Hepatocyte (in vitro differentiated cells): ENCODE measurements at regions not wholly inside any gene's neighbourhood (a gene's known extent, or its start where the extent isn't known, plus 50 kb on each side); places are given as distances from the start of the nearest gene placed in this dataset.

ENCODE experiments used
- DNase-seq: peaks from one replicate; pipeline ENCODE4 v3.0.0-alpha.2; 2016; ENCODE audit warnings: low spot score
- H2AFZ ChIP-seq: fragments of 200-600 bp; sonication (generic); 2 replicates; pipeline ENCODE4 v1.6.0; 2016; ENCODE audit warnings: antibody characterized with exemption, mild to moderate bottlenecking
- H3K27ac ChIP-seq: fragments of 200-600 bp; sonication (generic); 2 replicates; pipeline ENCODE4 v1.5.1; 2016; ENCODE audit warnings: mild to moderate bottlenecking
- H3K27me3 ChIP-seq: fragments of 200-600 bp; sonication (generic); 2 replicates; pipeline ENCODE4 v1.6.1; 2016
- H3K36me3 ChIP-seq: fragments of 200-600 bp; sonication (generic); replicated peaks from 2 replicates; pipeline ENCODE4 v1.5.1; 2016; ENCODE audit warnings: low read depth; ENCODE audit not compliant: insufficient read depth
- H3K4me1 ChIP-seq: fragments of 200-600 bp; sonication (generic); 2 replicates; pipeline ENCODE4 v1.5.1; 2016; ENCODE audit warnings: mild to moderate bottlenecking, moderate library complexity; ENCODE audit not compliant: insufficient read depth
- H3K4me2 ChIP-seq: fragments of 200-600 bp; sonication (generic); 2 replicates; pipeline ENCODE4 v1.6.0; 2016
- H3K4me3 ChIP-seq: fragments of 200-600 bp; sonication (generic); 2 replicates; pipeline ENCODE4 v1.5.1; 2016; ENCODE audit warnings: mild to moderate bottlenecking
- H3K79me2 ChIP-seq: fragments of 200-600 bp; sonication (generic); 2 replicates; pipeline ENCODE4 v1.6.0; 2017; ENCODE audit warnings: mild to moderate bottlenecking
- H3K9me2 ChIP-seq: fragments of 200-600 bp; sonication (generic); replicated peaks from 2 replicates; pipeline ENCODE4 v1.6.0; 2017; ENCODE audit warnings: mild to moderate bottlenecking; ENCODE audit not compliant: insufficient read depth
- H3K9me3 ChIP-seq: fragments of 200-600 bp; sonication (generic); 2 replicates; pipeline ENCODE4 v1.5.1; 2016; ENCODE audit warnings: low read depth, mild to moderate bottlenecking
- H4K20me1 ChIP-seq: fragments of 200-600 bp; sonication (generic); 2 replicates; pipeline ENCODE4 v1.6.0; 2016; ENCODE audit warnings: mild to moderate bottlenecking; ENCODE audit not compliant: insufficient read depth, poor library complexity, severe bottlenecking
- CTCF ChIP-seq: fragments of 200-600 bp; sonication (generic); IDR thresholded peaks from 2 replicates; pipeline ENCODE4 v1.5.1; 2016; ENCODE audit warnings: antibody characterized with exemption, mild to moderate bottlenecking; ENCODE audit not compliant: poor library complexity
- EZH2 ChIP-seq: fragments of 200-600 bp; sonication (generic); IDR thresholded peaks from 2 replicates; pipeline ENCODE4 v1.6.1; 2016; ENCODE audit warnings: antibody characterized with exemption, mild to moderate bottlenecking, borderline replicate concordance
- EZH2phosphoT487 ChIP-seq: fragments of 200-600 bp; sonication (generic); IDR thresholded peaks from one replicate; pipeline ENCODE4 v1.6.1; 2018; ENCODE audit warnings: antibody characterized with exemption, mild to moderate bottlenecking, low read depth, moderate library complexity; ENCODE audit not compliant: unreplicated experiment, severe bottlenecking
- WGBS: methylation state at CpG from one replicate; pipeline ENCODE4 v1.1.6; 2016; ENCODE audit warnings: low lambda C conversion rate; ENCODE audit errors: missing lambda C conversion rate; 5-methylcytosine and 5-hydroxymethylcytosine counted together

GRCh38 chr10:131002031-131002861, 309.3 kb downstream of the TCERG1L start:
- H3K4me3 ChIP-seq: no peak overlapping the region
- no peaks in the 10 kb centered on the region for H3K79me2 ChIP-seq
- peaks cover 6% of the 10 kb centered on the region for H3K27me3 ChIP-seq
- TF ChIP-seq CTCF (no peak), EZH2 (no peak), EZH2phosphoT487 (no peak)
- no peaks in the 10 kb centered on the region for H4K20me1 ChIP-seq
- no peaks in the 10 kb centered on the region for H3K9me3 ChIP-seq
- WGBS: 60% methylated on average over 12 of the region's 12 CpGs
- no peaks in the 10 kb centered on the region for H3K9me2 ChIP-seq
- no peaks in the 10 kb centered on the region for H3K36me3 ChIP-seq
- H2AFZ ChIP-seq: no peak overlapping the region
- DNase-seq: no peak
- no peak overlapping the region for H3K27ac ChIP-seq
- H3K4me2 ChIP-seq: no peak overlapping the region
- no peaks in the 10 kb centered on the region for H3K4me1 ChIP-seq

GRCh38 chr10:131003455-131003854, 308.1 kb downstream of the TCERG1L start:
- H4K20me1 ChIP-seq: no peaks in the 10 kb centered on the region
- H3K4me1 ChIP-seq: no peaks in the 10 kb centered on the region
- H3K4me2 ChIP-seq: no peak overlapping the region
- TF ChIP-seq CTCF (no peak), EZH2phosphoT487 (no peak), EZH2 (no peak)
- H3K79me2 ChIP-seq: no peaks in the 10 kb centered on the region
- H3K27ac ChIP-seq: no peak overlapping the region
- WGBS: 84% methylated on average over 4 of the region's 4 CpGs
- peaks cover 6% of the 10 kb centered on the region for H3K27me3 ChIP-seq
- no peak overlapping the region for H2AFZ ChIP-seq
- no peaks in the 10 kb centered on the region for H3K9me2 ChIP-seq
- no peak overlapping the region for H3K4me3 ChIP-seq
- DNase-seq: no peak
- no peaks in the 10 kb centered on the region for H3K36me3 ChIP-seq
- H3K9me3 ChIP-seq: no peaks in the 10 kb centered on the region

GRCh38 chr10:131004276-131004675, 307.2 kb downstream of the TCERG1L start:
- Histone ChIP-seq H3K27ac (no peak overlapping the region), H3K9me2 (no peaks in the 10 kb centered on the region), H3K4me1 (no peaks in the 10 kb centered on the region), H3K36me3 (no peaks in the 10 kb centered on the region), H2AFZ (no peak overlapping the region), H3K9me3 (no peaks in the 10 kb centered on the region), H3K4me3 (no peak overlapping the region), H4K20me1 (no peaks in the 10 kb centered on the region), H3K27me3 (peaks cover 6% of the 10 kb centered on the region), H3K4me2 (no peak overlapping the region), H3K79me2 (no peaks in the 10 kb centered on the region)
- no peak for DNase-seq
- WGBS: 71% methylated on average over 2 of the region's 2 CpGs
- TF ChIP-seq EZH2 (no peak), EZH2phosphoT487 (no peak), CTCF (no peak)
